Liver (tissue), 8 donors: ENCODE measurements at regions not wholly inside any gene's neighbourhood (a gene's known extent, or its start where the extent isn't known, plus 50 kb on each side); places are given as distances from the start of the nearest gene placed in this dataset.

Experiments
- DNase-seq: peaks from one replicate; pipeline ENCODE4 v3.0.0-alpha.2; 2017; ENCODE audit warnings: low spot score
- H3K27ac ChIP-seq, 2 donors: one replicate each; pipeline ENCODE4 v1.7.0; 2013; ENCODE audit warnings: inconsistent platforms in 2 of 2, low read length in 2 of 2, control low read depth in 1 of 2, low read depth in 1 of 2, mild to moderate bottlenecking in 1 of 2
- H3K27me3 ChIP-seq, 4 donors: one replicate each; pipeline versions ENCODE4 v1.6.1 to v1.7.0; 2013; ENCODE audit warnings: low read length in 3 of 4, inconsistent platforms in 1 of 4, mild to moderate bottlenecking in 1 of 4, moderate library complexity in 1 of 4; ENCODE audit not compliant: control insufficient read depth in 4 of 4, insufficient read depth in 4 of 4
- H3K36me3 ChIP-seq, 4 donors: one replicate each; pipeline versions ENCODE4 v1.6.1 to v1.7.0; 2013; ENCODE audit warnings: low read length in 3 of 4, mild to moderate bottlenecking in 3 of 4, low read depth in 1 of 4, moderate library complexity in 1 of 4; ENCODE audit not compliant: control insufficient read depth in 4 of 4, insufficient read depth in 3 of 4
- H3K4me1 ChIP-seq, 4 donors: one replicate each; pipeline versions ENCODE4 v1.6.1 to v1.7.0; 2013; ENCODE audit warnings: low read length in 3 of 4, mild to moderate bottlenecking in 3 of 4, moderate library complexity in 1 of 4; ENCODE audit not compliant: control insufficient read depth in 4 of 4, insufficient read depth in 4 of 4
- H3K4me3 ChIP-seq, 3 donors: one replicate each; pipeline versions ENCODE4 v1.6.1 to v1.7.0; 2013; ENCODE audit warnings: low read length in 3 of 3, control low read depth in 1 of 3, low read depth in 1 of 3, mild to moderate bottlenecking in 1 of 3
- H3K9ac ChIP-seq, 2 donors: one replicate each; pipeline ENCODE4 v1.7.0; 2013; ENCODE audit warnings: low read length in 2 of 2, mild to moderate bottlenecking in 2 of 2, moderate library complexity in 2 of 2, control low read depth in 1 of 2, low read depth in 1 of 2
- H3K9me3 ChIP-seq, 4 donors: one replicate each; pipeline versions ENCODE4 v1.6.1 to v1.7.0; 2013; ENCODE audit warnings: low read length in 3 of 4; ENCODE audit not compliant: control insufficient read depth in 4 of 4
- CTCF ChIP-seq: fragments of 150-350 bp; IDR thresholded peaks from 2 replicates; pipeline ENCODE4 v1.5.1; 2017; ENCODE audit warnings: improper control_type of control experiment, low read depth, low read length; ENCODE audit not compliant: missing input control
- EGR1 ChIP-seq, 2 donors: IDR thresholded peaks; 2 replicates each; pipeline ENCODE4 v1.6.1; 2016 to 2018; ENCODE audit warnings: antibody characterized with exemption in 2 of 2, low read depth in 2 of 2
- FOXA1 ChIP-seq: IDR thresholded peaks from 2 replicates; pipeline ENCODE4 v1.6.1; 2016; ENCODE audit warnings: antibody characterized with exemption
- FOXA2 ChIP-seq: IDR thresholded peaks from 2 replicates; pipeline ENCODE4 v1.6.1; 2016; ENCODE audit warnings: antibody characterized with exemption
- GABPA ChIP-seq, 2 donors: IDR thresholded peaks in 1 of 2; conservative IDR thresholded peaks in 1 of 2; 2 replicates each; pipeline ENCODE4 v1.6.1; 2016; ENCODE audit warnings: antibody characterized with exemption in 2 of 2, mild to moderate bottlenecking in 1 of 2, moderate library complexity in 1 of 2
- HNF4A ChIP-seq, 2 donors: conservative IDR thresholded peaks; 2 replicates each; pipeline ENCODE4 v1.6.1; 2016; ENCODE audit warnings: antibody characterized with exemption in 2 of 2, mild to moderate bottlenecking in 2 of 2
- HNF4G ChIP-seq: IDR thresholded peaks from 2 replicates; pipeline ENCODE4 v1.6.1; 2016; ENCODE audit warnings: antibody characterized with exemption
- JUND ChIP-seq, 2 donors: IDR thresholded peaks; 2 replicates each; pipeline ENCODE4 v1.6.1; 2016; ENCODE audit warnings: antibody characterized with exemption in 2 of 2
- NR2F2 ChIP-seq: IDR thresholded peaks from 2 replicates; pipeline ENCODE4 v1.6.1; 2016; ENCODE audit warnings: antibody characterized with exemption
- RAD21 ChIP-seq, 2 donors: IDR thresholded peaks; 2 replicates each; pipeline ENCODE4 v1.6.1; 2016; ENCODE audit warnings: antibody characterized with exemption in 2 of 2, mild to moderate bottlenecking in 2 of 2
- REST ChIP-seq: IDR thresholded peaks from 2 replicates; pipeline ENCODE4 v1.6.1; 2016; ENCODE audit warnings: antibody characterized with exemption, mild to moderate bottlenecking
- RXRA ChIP-seq, 2 donors: IDR thresholded peaks; 2 replicates each; pipeline ENCODE4 v1.6.1; 2017 to 2018; ENCODE audit warnings: antibody characterized with exemption in 2 of 2, mild to moderate bottlenecking in 1 of 2
- SP1 ChIP-seq: IDR thresholded peaks from 2 replicates; pipeline ENCODE4 v1.6.1; 2018; ENCODE audit warnings: antibody characterized with exemption, mild to moderate bottlenecking
- TAF1 ChIP-seq: conservative IDR thresholded peaks from 2 replicates; pipeline ENCODE4 v1.6.1; 2016; ENCODE audit warnings: antibody characterized with exemption, mild to moderate bottlenecking
- YY1 ChIP-seq: IDR thresholded peaks from 2 replicates; pipeline ENCODE4 v1.6.1; 2016; ENCODE audit warnings: antibody characterized with exemption, mild to moderate bottlenecking
- WGBS: extraction: QIAGEN DNeasy Blood & Tissue Kit; methylation state at CpG from one replicate; pipeline ENCODE4 v1.1.7; 2013; 5-methylcytosine and 5-hydroxymethylcytosine counted together
- TF ChIP-seq, protein P1 (sequence below): IDR thresholded peaks from 2 replicates; pipeline ENCODE4 v1.6.1; 2016; ENCODE audit warnings: antibody characterized with exemption
- TF ChIP-seq, protein P2 (sequence below): IDR thresholded peaks from 2 replicates; pipeline ENCODE4 v1.6.1; 2016; ENCODE audit warnings: antibody characterized with exemption
- TF ChIP-seq, protein P3 (sequence below): IDR thresholded peaks from 2 replicates; pipeline ENCODE4 v1.6.1; 2016; ENCODE audit warnings: antibody characterized with exemption
- donor health status: healthy.
- donor health status: healthy.
- donor health status: healthy.
- donor health status: healthy.
- donor health status: healthy.

DNA sequence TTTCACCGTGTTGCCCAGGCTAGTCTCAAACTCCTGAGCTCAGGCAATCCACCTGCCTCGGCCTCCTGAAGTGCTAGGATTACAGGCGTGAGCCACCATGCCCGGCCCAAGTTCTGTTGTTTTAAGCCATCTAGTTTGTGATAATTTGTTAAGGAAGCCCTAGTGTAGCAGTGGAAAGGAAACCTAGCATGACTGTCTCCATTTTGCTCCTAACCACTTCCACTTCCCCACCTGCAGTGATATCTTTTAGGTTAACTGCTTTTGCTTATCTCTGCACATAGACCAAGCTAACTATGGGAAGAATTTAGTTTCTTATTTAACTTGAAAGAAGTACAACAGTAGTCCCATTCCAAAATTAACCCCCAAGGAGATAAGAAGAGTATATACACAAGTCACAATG lies 109.5 kb upstream of the NAP1L1 start:
- 72% methylated on average over 4 of the region's 4 CpGs for WGBS
- H3K9ac ChIP-seq = no peak overlapping the region

More for the DNA sequence above, 109.5 kb upstream of the NAP1L1 start:
- Histone ChIP-seq H3K27ac (no peak overlapping the region), H3K4me1 (no peaks in the 10 kb centered on the region), H3K4me3 (no peak overlapping the region), H3K36me3 (no peaks in the 10 kb centered on the region), H3K9me3 (peaks cover 4 to 11% (median 6%) of the 10 kb centered on the region in 4 donors), H3K27me3 (no peaks in the 10 kb centered on the region)
- TF ChIP-seq TAF1 (no peak), REST (no peak), NR2F2 (no peak), JUND (IDR thresholded peaks at IDR 0.05) (no peak), FOXA1 (no peak), CTCF (no peak), RAD21 (IDR thresholded peaks at IDR 0.05) (no peak), RXRA (IDR thresholded peaks at IDR 0.05) (no peak), FOXA2 (no peak), GABPA (IDR thresholded peaks at IDR 0.05 in 1 of 2, conservative IDR thresholded peaks at IDR 0.05 in 1 of 2) (no peak), YY1 (no peak), SP1 (no peak), HNF4G (no peak), EGR1 (IDR thresholded peaks at IDR 0.05; ENCODE audit: low read depth in 2 of 2) (no peak), HNF4A (conservative IDR thresholded peaks at IDR 0.05) (no peak)
- TF ChIP-seq, protein P1, sequence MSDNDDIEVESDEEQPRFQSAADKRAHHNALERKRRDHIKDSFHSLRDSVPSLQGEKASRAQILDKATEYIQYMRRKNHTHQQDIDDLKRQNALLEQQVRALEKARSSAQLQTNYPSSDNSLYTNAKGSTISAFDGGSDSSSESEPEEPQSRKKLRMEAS = no peak
- TF ChIP-seq, protein P2, sequence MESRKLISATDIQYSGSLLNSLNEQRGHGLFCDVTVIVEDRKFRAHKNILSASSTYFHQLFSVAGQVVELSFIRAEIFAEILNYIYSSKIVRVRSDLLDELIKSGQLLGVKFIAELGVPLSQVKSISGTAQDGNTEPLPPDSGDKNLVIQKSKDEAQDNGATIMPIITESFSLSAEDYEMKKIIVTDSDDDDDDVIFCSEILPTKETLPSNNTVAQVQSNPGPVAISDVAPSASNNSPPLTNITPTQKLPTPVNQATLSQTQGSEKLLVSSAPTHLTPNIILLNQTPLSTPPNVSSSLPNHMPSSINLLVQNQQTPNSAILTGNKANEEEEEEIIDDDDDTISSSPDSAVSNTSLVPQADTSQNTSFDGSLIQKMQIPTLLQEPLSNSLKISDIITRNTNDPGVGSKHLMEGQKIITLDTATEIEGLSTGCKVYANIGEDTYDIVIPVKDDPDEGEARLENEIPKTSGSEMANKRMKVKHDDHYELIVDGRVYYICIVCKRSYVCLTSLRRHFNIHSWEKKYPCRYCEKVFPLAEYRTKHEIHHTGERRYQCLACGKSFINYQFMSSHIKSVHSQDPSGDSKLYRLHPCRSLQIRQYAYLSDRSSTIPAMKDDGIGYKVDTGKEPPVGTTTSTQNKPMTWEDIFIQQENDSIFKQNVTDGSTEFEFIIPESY = no peak
- TF ChIP-seq, protein P3, sequence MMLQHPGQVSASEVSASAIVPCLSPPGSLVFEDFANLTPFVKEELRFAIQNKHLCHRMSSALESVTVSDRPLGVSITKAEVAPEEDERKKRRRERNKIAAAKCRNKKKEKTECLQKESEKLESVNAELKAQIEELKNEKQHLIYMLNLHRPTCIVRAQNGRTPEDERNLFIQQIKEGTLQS = no peak
- no peak for DNase-seq
